ENCODE measurements at regions not wholly inside any gene's neighbourhood (a gene's known extent, or its start where the extent isn't known, plus 50 kb on each side); places are given as distances from the start of the nearest gene placed in this dataset.

GRCh38 chr9:89926167-89926566, 321.4 kb downstream of the GADD45G start:
- H3K36me3 ChIP-seq (ENCODE audit: control insufficient read depth in 2 of 4, insufficient read depth in 4 of 4, low read length in 3 of 4) = no peaks in the 10 kb centered on the region
- no peak overlapping the region for H2BK12ac ChIP-seq (ENCODE audit: low read depth, low read length)
- H4K20me1 ChIP-seq (replicated peaks in 1 of 2; ENCODE audit: control insufficient read depth in 1 of 2, insufficient read depth in 2 of 2, low read length in 2 of 2) = peaks cover 0 to 3% of the 10 kb centered on the region in 2 experiments
- TF ChIP-seq NANOG (IDR thresholded peaks at IDR 0.05; ENCODE audit: insufficient read depth, low read depth, low read length, poor library complexity, severe bottlenecking) = no peak
- no peak for TF ChIP-seq TCF12 (IDR thresholded peaks at IDR 0.05; ENCODE audit: low read depth, low read length)
- no peak overlapping the region for H4K5ac ChIP-seq (ENCODE audit: insufficient read length, low read depth, low read length)
- H2BK15ac ChIP-seq (ENCODE audit: low read length) = no peak overlapping the region
- H2BK20ac ChIP-seq (ENCODE audit: low read length) = no peak overlapping the region
- H3K9ac ChIP-seq (replicated peaks in 1 of 4; ENCODE audit: extremely low read depth in 1 of 4, low read depth in 3 of 4, low read length in 3 of 4) = no peak overlapping the region
- DNase-seq (ENCODE audit: low read depth in 1 of 2, low spot score in 2 of 2) (no peak), FAIRE-seq (no peak)
- H3K27ac ChIP-seq (ENCODE audit: low read depth, low read length) = no peak overlapping the region
- H3K18ac ChIP-seq (ENCODE audit: extremely low read depth, low read length) = no peak overlapping the region
- no peaks in the 10 kb centered on the region for H3K4me1 ChIP-seq (replicated peaks in 1 of 4; ENCODE audit: control insufficient read depth in 3 of 4, insufficient read depth in 4 of 4, low read length in 3 of 4)
- H2AFZ ChIP-seq (ENCODE audit: low read length) = no peak overlapping the region
- WGBS, 2 experiments (ENCODE audit: extremely low coverage in 1 of 2, insufficient coverage in 1 of 2, insufficient read length in 1 of 2, insufficient replicate concordance in 2 of 2, low coverage in 1 of 2, low lambda C conversion rate in 2 of 2, missing lambda C conversion rate in 1 of 2) = 94% methylated on average over 5 of the region's 5 CpGs; no CpG with 5 or more reads in 1 of the 2 experiments
- no peaks in the 10 kb centered on the region for H3K9me3 ChIP-seq (ENCODE audit: insufficient read depth in 2 of 2, low read depth in 1 of 2, low read length in 1 of 2)
- H3K79me1 ChIP-seq (ENCODE audit: low read depth, low read length) = no peaks in the 10 kb centered on the region
- no peaks in the 10 kb centered on the region; the same call in 1 of the 2 replicates for H3K23me2 ChIP-seq (ENCODE audit: low read depth, low read length)
- H3K79me2 ChIP-seq (ENCODE audit: control insufficient read depth in 1 of 2, insufficient read depth in 2 of 2, low read length in 2 of 2) = no peaks in the 10 kb centered on the region; a peak in 1 of 4 replicates
- no peak overlapping the region for H3K14ac ChIP-seq (ENCODE audit: insufficient read length)
- H2AK5ac ChIP-seq (ENCODE audit: low read depth, low read length) = no peak overlapping the region
- H3K4me2 ChIP-seq (ENCODE audit: insufficient read depth in 1 of 2, low read depth in 2 of 2, low read length in 2 of 2) = no peak overlapping the region
- H3K23ac ChIP-seq (ENCODE audit: insufficient read length) = no peak overlapping the region
- ChIA-PET POLR2A (ENCODE audit: partially characterized antibody) (no interaction called here), CTCF (ENCODE audit: partially characterized antibody) (interaction anchor here (0.6 to 6.6 kb wide), 5 partner anchors 9 to 334 kb away, joined by 3 to 45 read pairs (median 8); no protein-coding TSS in a partner anchor)
- H3K56ac ChIP-seq (replicated peaks; ENCODE audit: insufficient read length, low read depth, low read length) = no peak overlapping the region
- H3K4ac ChIP-seq (replicated peaks; ENCODE audit: insufficient read length, low read depth, low read length) = no peak overlapping the region
- no peak overlapping the region for H3K4me3 ChIP-seq (ENCODE audit: extremely low read depth in 1 of 4, insufficient read depth in 2 of 4, low read depth in 3 of 4, low read length in 4 of 4)
- no peak overlapping the region for H2BK5ac ChIP-seq (ENCODE audit: low read depth, low read length)
- H2BK120ac ChIP-seq (replicated peaks; ENCODE audit: low read depth, low read length) = no peak overlapping the region
- H4K8ac ChIP-seq (ENCODE audit: extremely low read depth, insufficient read depth, low read length) = no peak overlapping the region
- no peaks in the 10 kb centered on the region for H3K27me3 ChIP-seq (replicated peaks in 1 of 4; ENCODE audit: control insufficient read depth in 3 of 4, extremely low read depth in 1 of 4, insufficient read depth in 3 of 4, low read length in 3 of 4)
- no peak overlapping the region for H4K91ac ChIP-seq (replicated peaks; ENCODE audit: insufficient read length, low read length)

Data from H1 (cell line).